Smooth muscle cell (in vitro differentiated cells): ENCODE measurements at regions not wholly inside any gene's neighbourhood (a gene's known extent, or its start where the extent isn't known, plus 50 kb on each side); places are given as distances from the start of the nearest gene placed in this dataset.

ENCODE experiments used
- DNase-seq: peaks from one replicate; lab custom pipeline; 2025; ENCODE audit not compliant: unreplicated experiment; lab: John Stamatoyannopoulos, UW
- H2AFZ ChIP-seq: fragments of 200-600 bp; sonication (generic); 2 replicates; pipeline ENCODE4 v1.6.0; 2016; ENCODE audit warnings: antibody characterized with exemption, low read depth, mild to moderate bottlenecking
- H3F3A ChIP-seq: fragments of 200-600 bp; sonication (generic); 2 replicates; pipeline ENCODE4 v1.6.0; 2017; ENCODE audit warnings: antibody characterized with exemption, low read depth
- H3K27ac ChIP-seq: fragments of 200-600 bp; sonication (generic); 2 replicates; pipeline ENCODE4 v1.5.1; 2016; ENCODE audit warnings: low read depth, mild to moderate bottlenecking
- H3K27me3 ChIP-seq: fragments of 200-600 bp; sonication (generic); 2 replicates; pipeline ENCODE4 v1.6.1; 2016; ENCODE audit warnings: low read depth, mild to moderate bottlenecking
- H3K36me3 ChIP-seq: fragments of 200-600 bp; sonication (generic); 2 replicates; pipeline ENCODE4 v1.5.1; 2016; ENCODE audit warnings: low read depth
- H3K4me1 ChIP-seq: fragments of 200-600 bp; sonication (generic); 2 replicates; pipeline ENCODE4 v1.5.1; 2016; ENCODE audit warnings: low read depth
- H3K4me2 ChIP-seq: fragments of 200-600 bp; sonication (generic); 2 replicates; pipeline ENCODE4 v1.6.0; 2016; ENCODE audit warnings: mild to moderate bottlenecking
- H3K4me3 ChIP-seq: fragments of 200-600 bp; sonication (generic); 2 replicates; pipeline ENCODE4 v1.5.1; 2016; ENCODE audit warnings: mild to moderate bottlenecking
- H3K79me2 ChIP-seq: fragments of 200-600 bp; sonication (generic); 2 replicates; pipeline ENCODE4 v1.6.0; 2016; ENCODE audit warnings: low read depth, mild to moderate bottlenecking
- H3K9ac ChIP-seq: fragments of 200-600 bp; sonication (generic); 2 replicates; pipeline ENCODE4 v1.6.0; 2016; ENCODE audit warnings: low read depth
- H3K9me3 ChIP-seq: fragments of 200-600 bp; sonication (generic); replicated peaks from 2 replicates; pipeline ENCODE4 v1.5.1; 2016; ENCODE audit warnings: low read depth
- H4K20me1 ChIP-seq: fragments of 200-600 bp; sonication (generic); 2 replicates; pipeline ENCODE4 v1.6.0; 2016; ENCODE audit warnings: low read depth
- CTCF ChIP-seq: fragments of 200-600 bp; sonication (generic); IDR thresholded peaks from 2 replicates; pipeline ENCODE4 v1.5.1; 2017; ENCODE audit warnings: borderline replicate concordance, mild to moderate bottlenecking, antibody characterized with exemption; ENCODE audit not compliant: insufficient read depth, poor library complexity, severe bottlenecking
- WGBS: methylation state at CpG from one replicate; pipeline ENCODE4 v1.1.7; 2016; ENCODE audit warnings: low lambda C conversion rate; 5-methylcytosine and 5-hydroxymethylcytosine counted together

- H3K4me1 ChIP-seq, result no peaks in the 10 kb centered on the region
- 74% methylated on average over 1 of the region's 1 CpG for WGBS
- no peaks in the 10 kb centered on the region for H4K20me1 ChIP-seq
Observed at GRCh38 chr13:21956666-21957065, 285.8 kb downstream of the FGF9 start.

GRCh38 chr13:21957833-21958232 is 287.0 kb downstream of the FGF9 start:
- no peak overlapping the region for H3K4me2 ChIP-seq
- no peaks in the 10 kb centered on the region for H3K36me3 ChIP-seq
- no peak overlapping the region for H2AFZ ChIP-seq
- no peaks in the 10 kb centered on the region for H3K4me1 ChIP-seq
- no peaks in the 10 kb centered on the region for H3F3A ChIP-seq
- H3K27ac ChIP-seq, result no peak overlapping the region
- no peaks in the 10 kb centered on the region for H4K20me1 ChIP-seq
- no peak overlapping the region for H3K9ac ChIP-seq
- no peaks in the 10 kb centered on the region for H3K9me3 ChIP-seq
- TF ChIP-seq CTCF, result no peak
- H3K4me3 ChIP-seq, result no peak overlapping the region
- H3K27me3 ChIP-seq, result no peaks in the 10 kb centered on the region
- no peaks in the 10 kb centered on the region for H3K79me2 ChIP-seq
- DNase-seq, result no peak

More at GRCh38 chr13:21956666-21957065, 285.8 kb downstream of the FGF9 start:
- Histone ChIP-seq H3K4me2 (no peak overlapping the region), H3K4me3 (no peak overlapping the region), H3K36me3 (no peaks in the 10 kb centered on the region), H3K27me3 (no peaks in the 10 kb centered on the region), H2AFZ (no peak overlapping the region), H3K79me2 (no peaks in the 10 kb centered on the region), H3K9me3 (no peaks in the 10 kb centered on the region), H3F3A (no peaks in the 10 kb centered on the region), H3K27ac (no peak overlapping the region), H3K9ac (no peak overlapping the region)
- no peak for TF ChIP-seq CTCF
- DNase-seq, result no peak

GRCh38 chr13:21960108-21960507 is 289.2 kb downstream of the FGF9 start:
- no peak for TF ChIP-seq CTCF
- Histone ChIP-seq H3K4me2 (no peak overlapping the region), H3K79me2 (no peaks in the 10 kb centered on the region), H3K9me3 (no peaks in the 10 kb centered on the region), H4K20me1 (no peaks in the 10 kb centered on the region), H2AFZ (no peak overlapping the region), H3K4me1 (no peaks in the 10 kb centered on the region), H3K27ac (no peak overlapping the region), H3F3A (no peaks in the 10 kb centered on the region), H3K27me3 (no peaks in the 10 kb centered on the region), H3K36me3 (no peaks in the 10 kb centered on the region), H3K4me3 (no peak overlapping the region), H3K9ac (no peak overlapping the region)
- no peak for DNase-seq
- WGBS, result 94% methylated on average over 3 of the region's 3 CpGs

GRCh38 chr13:21964686-21965085 is 293.8 kb downstream of the FGF9 start:
- no peak overlapping the region for H2AFZ ChIP-seq
- TF ChIP-seq CTCF, result no peak
- no peak for DNase-seq
- no peak overlapping the region for H3K4me3 ChIP-seq
- no peak overlapping the region for H3K9ac ChIP-seq
- no peaks in the 10 kb centered on the region for H3K4me1 ChIP-seq
- no peaks in the 10 kb centered on the region for H4K20me1 ChIP-seq
- peaks cover 5% of the 10 kb centered on the region for H3F3A ChIP-seq
- no peaks in the 10 kb centered on the region for H3K36me3 ChIP-seq
- H3K27ac ChIP-seq, result no peak overlapping the region
- no peak overlapping the region for H3K4me2 ChIP-seq
- 72% methylated on average over 5 of the region's 5 CpGs for WGBS
- H3K27me3 ChIP-seq, result no peaks in the 10 kb centered on the region
- H3K9me3 ChIP-seq, result no peaks in the 10 kb centered on the region
- H3K79me2 ChIP-seq, result no peaks in the 10 kb centered on the region
